ENCODE measurements at regions not wholly inside any gene's neighbourhood (a gene's known extent, or its start where the extent isn't known, plus 50 kb on each side); places are given as distances from the start of the nearest gene placed in this dataset.
A peak's percentile ranks its signal among the peaks of the same experiment; 100 is the strongest.

DNA sequence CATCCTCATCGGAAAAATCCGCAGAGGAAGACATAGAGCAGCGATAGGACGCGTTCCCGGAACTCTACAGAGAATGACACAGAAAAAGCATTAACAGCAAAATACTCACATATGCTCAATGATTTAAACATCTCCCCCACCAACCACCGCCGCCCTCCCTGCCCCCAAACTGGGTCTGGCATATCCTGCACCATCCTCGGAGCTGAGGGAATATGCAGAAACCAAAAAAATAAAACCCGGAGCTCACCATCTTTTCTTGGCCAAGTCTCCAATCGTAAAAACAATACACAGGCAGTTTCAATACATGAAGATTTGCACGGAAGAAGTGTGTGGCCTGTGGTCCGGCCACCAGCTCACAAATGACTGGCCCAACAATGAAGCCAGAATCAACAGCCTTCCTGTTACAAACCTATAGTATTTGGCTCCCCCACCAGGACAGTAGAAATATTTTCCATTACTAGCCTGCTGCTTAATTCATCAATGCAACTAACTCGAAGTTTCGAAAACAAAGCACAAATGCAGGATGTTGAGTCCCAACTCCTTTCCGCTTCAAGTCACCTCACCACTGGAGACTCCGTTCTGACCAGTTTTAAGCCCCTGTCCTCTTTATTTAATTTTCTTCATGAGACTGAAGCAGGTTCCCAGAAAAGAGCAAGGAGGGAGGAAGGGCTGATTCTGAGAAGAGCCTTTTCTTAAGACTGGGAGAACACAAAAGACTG lies 103.2 kb upstream of the BEND6 start:
- H3K27ac ChIP-seq, result peak overlapping the region; percentile 54
- TF ChIP-seq, protein P1, sequence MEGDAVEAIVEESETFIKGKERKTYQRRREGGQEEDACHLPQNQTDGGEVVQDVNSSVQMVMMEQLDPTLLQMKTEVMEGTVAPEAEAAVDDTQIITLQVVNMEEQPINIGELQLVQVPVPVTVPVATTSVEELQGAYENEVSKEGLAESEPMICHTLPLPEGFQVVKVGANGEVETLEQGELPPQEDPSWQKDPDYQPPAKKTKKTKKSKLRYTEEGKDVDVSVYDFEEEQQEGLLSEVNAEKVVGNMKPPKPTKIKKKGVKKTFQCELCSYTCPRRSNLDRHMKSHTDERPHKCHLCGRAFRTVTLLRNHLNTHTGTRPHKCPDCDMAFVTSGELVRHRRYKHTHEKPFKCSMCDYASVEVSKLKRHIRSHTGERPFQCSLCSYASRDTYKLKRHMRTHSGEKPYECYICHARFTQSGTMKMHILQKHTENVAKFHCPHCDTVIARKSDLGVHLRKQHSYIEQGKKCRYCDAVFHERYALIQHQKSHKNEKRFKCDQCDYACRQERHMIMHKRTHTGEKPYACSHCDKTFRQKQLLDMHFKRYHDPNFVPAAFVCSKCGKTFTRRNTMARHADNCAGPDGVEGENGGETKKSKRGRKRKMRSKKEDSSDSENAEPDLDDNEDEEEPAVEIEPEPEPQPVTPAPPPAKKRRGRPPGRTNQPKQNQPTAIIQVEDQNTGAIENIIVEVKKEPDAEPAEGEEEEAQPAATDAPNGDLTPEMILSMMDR (conservative IDR thresholded peaks at IDR 0.05; ENCODE audit: low read depth, low read length), result peak; percentile 86
- H3K36me3 ChIP-seq (ENCODE audit: insufficient read depth), result no peaks in the 10 kb centered on the region
- peaks cover 77% of the 10 kb centered on the region for H3K4me1 ChIP-seq (ENCODE audit: low read depth, poor library complexity, severe bottlenecking)
- H4K20me1 ChIP-seq (ENCODE audit: insufficient read depth), result no peaks in the 10 kb centered on the region
- no peak overlapping the region for H3K4me3 ChIP-seq (IDR thresholded peaks at IDR 0.05; ENCODE audit: insufficient read depth, low read depth, low read length)
- peak overlapping the region; percentile 15; the same call in 1 of the 2 replicates for H2AFZ ChIP-seq (ENCODE audit: low read depth)
- peak overlapping the region; percentile 52 for H3K4me2 ChIP-seq
- no peaks in the 10 kb centered on the region for H3K27me3 ChIP-seq (ENCODE audit: insufficient read depth, low read depth)
- peak overlapping the region; percentile 11; the same call in 1 of the 2 replicates for H3K9ac ChIP-seq
- H3K79me2 ChIP-seq (ENCODE audit: insufficient read depth, low read depth), result peaks cover 25% of the 10 kb centered on the region; the same call in 1 of the 2 replicates

DNA sequence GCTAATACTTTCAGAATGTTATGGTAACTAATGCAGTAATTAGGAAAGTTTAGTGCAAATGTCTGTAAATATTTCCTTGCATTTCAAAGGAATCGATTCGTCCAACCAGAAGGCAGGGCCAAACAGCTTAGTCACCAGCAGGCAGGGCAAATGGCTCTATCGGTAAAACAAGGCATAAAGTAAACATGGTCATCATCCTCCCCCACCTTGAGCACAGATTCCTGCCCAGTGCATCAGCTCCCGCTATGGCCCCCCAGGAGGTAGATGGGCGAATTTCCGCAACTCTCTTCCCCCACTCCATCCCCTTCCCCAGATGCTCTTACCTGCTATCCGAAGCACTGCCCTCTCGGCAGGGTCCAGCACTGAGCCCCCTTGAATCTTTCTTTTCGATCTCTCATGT lies 103.8 kb upstream of the BEND6 start:
- H3K27me3 ChIP-seq (ENCODE audit: insufficient read depth, low read depth), result no peaks in the 10 kb centered on the region
- TF ChIP-seq, protein P1 (conservative IDR thresholded peaks at IDR 0.05; ENCODE audit: low read depth, low read length), result no peak
- no peaks in the 10 kb centered on the region for H3K36me3 ChIP-seq (ENCODE audit: insufficient read depth)
- H2AFZ ChIP-seq (ENCODE audit: low read depth), result no peak overlapping the region
- peaks cover 28% of the 10 kb centered on the region; the same call in 1 of the 2 replicates for H3K79me2 ChIP-seq (ENCODE audit: insufficient read depth, low read depth)
- no peak overlapping the region for H3K4me3 ChIP-seq (IDR thresholded peaks at IDR 0.05; ENCODE audit: insufficient read depth, low read depth, low read length)
- H4K20me1 ChIP-seq (ENCODE audit: insufficient read depth), result no peaks in the 10 kb centered on the region
- H3K4me1 ChIP-seq (ENCODE audit: low read depth, poor library complexity, severe bottlenecking), result peaks cover 83% of the 10 kb centered on the region
- no peak overlapping the region for H3K9ac ChIP-seq
- H3K27ac ChIP-seq, result peak overlapping the region; percentile 54; the same call in 1 of the 2 replicates
- peak overlapping the region; percentile 52 for H3K4me2 ChIP-seq

DNA sequence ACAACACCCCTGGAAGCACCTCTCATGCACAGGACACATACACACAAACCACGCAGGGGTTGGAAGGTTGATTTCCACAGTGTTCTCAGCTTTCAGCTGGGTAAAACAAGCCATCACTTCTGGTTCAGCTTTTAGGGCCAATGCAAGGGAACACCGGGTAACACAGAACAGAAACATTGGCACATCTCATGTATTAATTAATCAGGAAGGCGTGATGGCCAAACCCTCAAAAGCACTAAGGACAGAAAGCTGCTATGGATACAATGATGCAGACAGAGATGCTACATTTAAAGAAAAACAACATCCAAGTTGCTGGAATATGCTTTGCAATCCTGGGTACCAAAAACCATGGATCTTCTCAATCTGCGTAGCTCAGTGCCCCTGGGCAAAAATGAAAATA lies 104.3 kb upstream of the BEND6 start:
- Histone ChIP-seq H3K36me3 (ENCODE audit: insufficient read depth) (no peaks in the 10 kb centered on the region), H3K79me2 (ENCODE audit: insufficient read depth, low read depth) (peaks cover 29% of the 10 kb centered on the region; the same call in 1 of the 2 replicates), H3K4me1 (ENCODE audit: low read depth, poor library complexity, severe bottlenecking) (peaks cover 87% of the 10 kb centered on the region), H3K4me3 (IDR thresholded peaks at IDR 0.05; ENCODE audit: insufficient read depth, low read depth, low read length) (no peak overlapping the region), H4K20me1 (ENCODE audit: insufficient read depth) (no peaks in the 10 kb centered on the region), H3K27ac (no peak overlapping the region; the same call in 1 of the 2 replicates), H3K27me3 (ENCODE audit: insufficient read depth, low read depth) (no peaks in the 10 kb centered on the region), H3K9ac (no peak overlapping the region), H3K4me2 (no peak overlapping the region), H2AFZ (ENCODE audit: low read depth) (no peak overlapping the region)
- TF ChIP-seq, protein P1 (conservative IDR thresholded peaks at IDR 0.05; ENCODE audit: low read depth, low read length), result no peak

DNA sequence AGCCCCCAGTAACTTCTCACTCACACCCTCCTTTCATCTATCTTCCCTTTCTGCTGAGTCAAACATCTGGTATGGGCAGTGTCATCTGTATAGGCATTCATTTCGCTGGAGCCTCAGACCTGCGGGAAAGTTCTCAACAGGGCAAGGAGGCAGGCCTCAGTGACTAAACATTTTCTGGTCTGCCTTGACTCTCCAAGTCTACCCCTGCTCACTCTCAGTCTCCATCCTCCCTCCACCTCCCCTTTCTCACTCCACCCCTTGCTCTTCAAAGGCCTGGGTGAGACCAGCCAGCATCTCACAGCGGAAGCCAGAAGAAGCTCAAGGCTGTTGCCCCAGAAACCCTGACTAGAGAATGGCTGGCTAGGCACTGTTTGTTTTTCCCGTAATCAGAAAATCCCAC lies 105.0 kb upstream of the BEND6 start:
- Histone ChIP-seq H2AFZ (ENCODE audit: low read depth) (no peak overlapping the region), H3K4me3 (IDR thresholded peaks at IDR 0.05; ENCODE audit: insufficient read depth, low read depth, low read length) (no peak overlapping the region), H3K4me1 (ENCODE audit: low read depth, poor library complexity, severe bottlenecking) (peaks cover 95% of the 10 kb centered on the region), H3K27ac (peak overlapping the region; percentile 15; the same call in 1 of the 2 replicates), H3K9ac (no peak overlapping the region), H3K4me2 (peak overlapping the region; percentile 18; the same call in 1 of the 2 replicates), H3K27me3 (ENCODE audit: insufficient read depth, low read depth) (no peaks in the 10 kb centered on the region), H3K36me3 (ENCODE audit: insufficient read depth) (no peaks in the 10 kb centered on the region), H4K20me1 (ENCODE audit: insufficient read depth) (no peaks in the 10 kb centered on the region), H3K79me2 (ENCODE audit: insufficient read depth, low read depth) (peaks cover 36% of the 10 kb centered on the region; the same call in 1 of the 2 replicates)
- TF ChIP-seq, protein P1 (conservative IDR thresholded peaks at IDR 0.05; ENCODE audit: low read depth, low read length), result no peak

Data from KMS-11 (cell line).